Mesodermal cell (in vitro differentiated cells): ENCODE measurements at regions not wholly inside any gene's neighbourhood (a gene's known extent, or its start where the extent isn't known, plus 50 kb on each side); places are given as distances from the start of the nearest gene placed in this dataset.
"Not testable (repeated sequence)": the region's sequence is repeated elsewhere in the genome, so short reads cannot be mapped to it uniquely, and the experiment has no call there.

Experiments used
- H3K27ac ChIP-seq: 2 replicates; pipeline ENCODE4 v1.7.0; 2013; ENCODE audit warnings: mild to moderate bottlenecking, low read depth, low read length, moderate library complexity; ENCODE audit not compliant: severe bottlenecking
- H3K36me3 ChIP-seq: 2 replicates; pipeline ENCODE4 v1.7.1; 2013; ENCODE audit warnings: mild to moderate bottlenecking, low read length, moderate library complexity; ENCODE audit not compliant: control insufficient read depth, insufficient read depth
- H3K4me1 ChIP-seq: one replicate; pipeline ENCODE4 v1.7.1; 2013; ENCODE audit warnings: mild to moderate bottlenecking, low read length; ENCODE audit not compliant: insufficient read depth, control insufficient read depth, poor library complexity, severe bottlenecking
- H3K4me3 ChIP-seq: 2 replicates; pipeline ENCODE4 v1.7.0; 2013; ENCODE audit warnings: low read length, control low read depth, mild to moderate bottlenecking; ENCODE audit not compliant: insufficient read depth, poor library complexity, severe bottlenecking; ENCODE audit errors: extremely low read depth
- H3K9me3 ChIP-seq: 2 replicates; pipeline ENCODE4 v1.7.1; 2013; ENCODE audit warnings: mild to moderate bottlenecking, low read length, moderate library complexity; ENCODE audit not compliant: control insufficient read depth
- WGBS, 2 experiments: methylation state at CpG; one replicate each; pipeline ENCODE4 v1.1.5; 2013; ENCODE audit warnings: missing lambda C conversion rate in 2 of 2; ENCODE audit not compliant: insufficient coverage in 2 of 2; 5-methylcytosine and 5-hydroxymethylcytosine counted together

DNA sequence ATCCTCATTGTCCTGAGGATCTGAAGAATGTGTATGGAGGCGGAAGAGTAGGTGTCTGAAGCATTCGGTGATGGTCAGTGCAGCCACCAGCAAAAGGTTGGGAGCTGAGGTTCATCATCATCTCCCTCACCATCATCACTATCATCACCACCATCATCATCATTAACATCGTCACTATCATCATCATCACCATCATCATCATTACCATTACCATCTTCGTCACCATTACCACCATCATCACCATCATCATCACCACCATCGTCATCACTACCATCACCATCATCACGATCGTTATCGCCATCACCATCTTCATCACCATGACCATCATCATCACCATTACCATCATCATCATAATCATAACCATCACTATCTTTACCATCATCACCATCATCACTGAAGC is 90.8 kb upstream of the TMEM132D start:
- H3K4me3 ChIP-seq, result no peak overlapping the region
- WGBS, 2 experiments, result 89 to 90% methylated on average over 6 to 8 of the region's 8 CpGs
- H3K36me3 ChIP-seq, result no peaks in the 10 kb centered on the region
- no peaks in the 10 kb centered on the region for H3K9me3 ChIP-seq
- no peak overlapping the region for H3K27ac ChIP-seq
- H3K4me1 ChIP-seq, result no peaks in the 10 kb centered on the region

DNA sequence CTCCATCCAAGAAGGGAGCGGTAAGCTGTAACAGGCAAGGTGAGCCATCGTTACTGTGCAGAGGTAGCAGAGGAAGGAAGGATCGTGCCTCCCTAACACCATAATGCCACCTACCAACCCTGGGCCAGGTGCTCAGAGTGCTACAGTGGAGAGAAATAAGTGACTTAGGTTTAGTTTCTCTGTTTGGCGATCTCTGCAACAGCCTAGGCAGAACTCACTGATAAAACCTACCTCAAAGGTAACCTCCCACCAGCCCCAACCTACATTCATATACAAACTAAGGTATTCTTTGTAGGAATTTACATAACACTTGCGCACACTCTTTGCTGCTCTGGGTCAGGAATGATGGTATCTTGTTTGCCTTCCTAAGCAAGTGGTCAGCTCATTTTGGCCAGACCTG is 93.4 kb upstream of the TMEM132D start:
- Histone ChIP-seq H3K9me3 (no peaks in the 10 kb centered on the region), H3K36me3 (no peaks in the 10 kb centered on the region), H3K4me3 (no peak overlapping the region), H3K4me1 (no peaks in the 10 kb centered on the region), H3K27ac (no peak overlapping the region)
- WGBS, 2 experiments, result 71% methylated on average over 1 of the region's 5 CpGs; no CpG with 5 or more reads in 1 of the 2 experiments

DNA sequence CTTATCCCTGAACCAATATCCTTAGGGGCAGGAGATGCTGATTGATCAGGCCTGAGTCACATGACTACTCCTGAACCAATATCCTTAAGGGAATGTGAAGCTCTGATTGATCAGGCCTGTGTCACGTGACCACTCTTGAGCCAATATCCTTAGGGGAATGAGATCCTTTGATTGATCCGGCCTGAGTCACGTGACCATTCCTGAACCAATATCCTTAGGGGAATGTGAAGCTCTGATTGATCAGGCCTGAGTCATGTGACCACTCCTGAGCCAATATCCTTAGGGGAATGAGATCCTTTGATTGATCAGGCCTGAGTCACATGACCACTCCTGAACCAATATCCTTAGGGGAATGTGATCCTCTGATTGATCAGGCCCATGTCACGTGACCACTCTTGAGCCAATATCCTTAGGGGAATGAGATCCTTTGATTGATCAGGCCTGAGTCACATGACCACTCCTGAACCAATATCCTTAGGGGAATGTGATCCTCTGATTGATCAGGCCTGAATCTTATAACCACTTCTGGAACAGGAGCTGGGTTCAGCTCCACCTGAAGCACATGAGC is 100.6 kb upstream of the TMEM132D start:
- not testable (repeated sequence) for H3K4me1 ChIP-seq

DNA sequence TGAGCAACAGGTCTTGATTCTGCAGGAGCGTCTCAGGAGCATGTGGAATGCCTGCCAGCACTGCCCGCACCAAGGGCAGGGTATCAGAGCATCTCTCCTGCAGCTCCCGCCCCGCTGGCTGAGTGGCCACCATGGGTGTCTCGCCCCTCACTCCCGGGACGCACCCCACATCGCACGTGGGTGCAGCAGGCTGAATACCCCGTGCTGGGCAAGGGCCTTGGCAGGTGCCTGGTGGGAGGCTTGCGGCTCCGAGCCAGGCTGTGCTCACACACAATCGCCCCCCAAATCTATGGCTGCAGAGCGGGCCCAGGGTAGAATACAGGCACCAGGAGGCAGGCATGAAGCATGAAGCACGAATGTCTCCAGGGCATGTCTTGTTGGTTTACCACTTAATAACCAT is 103.9 kb upstream of the TMEM132D start:
- H3K27ac ChIP-seq, result no peak overlapping the region
- H3K4me1 ChIP-seq, result no peaks in the 10 kb centered on the region
- no peaks in the 10 kb centered on the region for H3K9me3 ChIP-seq
- no peaks in the 10 kb centered on the region for H3K36me3 ChIP-seq
- 84 to 92% methylated on average over 14 of the region's 15 CpGs for WGBS, 2 experiments
- no peak overlapping the region for H3K4me3 ChIP-seq

More for the DNA sequence above, 100.6 kb upstream of the TMEM132D start:
- 95% methylated on average over 3 of the region's 4 CpGs; no CpG with 5 or more reads in 1 of the 2 experiments for WGBS, 2 experiments
- not testable (repeated sequence) for H3K9me3 ChIP-seq, H3K36me3 ChIP-seq, H3K27ac ChIP-seq, H3K4me3 ChIP-seq

DNA sequence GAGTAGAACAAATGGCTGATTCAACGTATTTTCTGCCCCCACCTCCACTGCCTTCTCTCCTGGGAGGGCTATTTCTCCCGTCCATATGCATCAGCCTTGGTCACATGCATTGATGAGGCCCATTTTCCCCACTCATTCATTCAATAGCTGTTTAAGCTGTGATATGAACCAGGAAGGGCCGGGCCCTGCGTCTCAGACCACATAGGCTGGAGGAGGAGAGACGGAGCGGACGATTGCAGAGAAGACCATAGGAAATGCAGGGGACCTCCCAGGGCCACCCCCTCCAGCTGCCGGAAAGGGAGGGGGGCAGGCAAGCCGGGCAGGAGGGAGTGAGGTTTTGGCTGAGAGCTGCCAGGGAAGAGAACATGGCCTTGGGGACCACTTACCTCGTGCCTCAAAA is 104.4 kb upstream of the TMEM132D start:
- Histone ChIP-seq H3K9me3 (no peaks in the 10 kb centered on the region), H3K27ac (no peak overlapping the region), H3K4me1 (no peaks in the 10 kb centered on the region), H3K36me3 (no peaks in the 10 kb centered on the region), H3K4me3 (no peak overlapping the region)
- WGBS, 2 experiments, result 77 to 81% methylated on average over 9 of the region's 10 CpGs

DNA sequence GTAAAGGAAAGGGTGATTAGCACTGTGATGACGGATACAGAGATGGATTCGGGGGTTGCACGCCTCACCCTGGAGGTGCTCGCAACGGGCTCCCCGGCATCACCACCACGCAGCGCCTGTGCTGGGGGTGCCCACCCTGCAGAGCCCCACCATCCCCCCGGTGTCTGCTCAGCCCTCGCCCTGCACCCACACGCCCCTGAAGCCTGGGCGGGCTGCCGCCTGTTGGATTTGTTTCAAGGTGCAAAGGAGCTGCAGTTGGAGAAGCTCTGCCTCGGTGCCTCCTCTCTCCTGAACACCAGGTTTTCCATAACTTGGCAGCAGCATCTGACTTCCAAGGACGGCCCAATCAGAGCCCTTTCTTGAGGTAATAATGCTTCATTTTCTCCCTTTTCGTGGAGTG is 106.1 kb upstream of the TMEM132D start:
- no peaks in the 10 kb centered on the region for H3K36me3 ChIP-seq
- H3K9me3 ChIP-seq, result no peaks in the 10 kb centered on the region
- 85 to 95% methylated on average over 12 of the region's 16 CpGs for WGBS, 2 experiments
- H3K27ac ChIP-seq, result no peak overlapping the region
- no peak overlapping the region for H3K4me3 ChIP-seq
- H3K4me1 ChIP-seq, result no peaks in the 10 kb centered on the region

DNA sequence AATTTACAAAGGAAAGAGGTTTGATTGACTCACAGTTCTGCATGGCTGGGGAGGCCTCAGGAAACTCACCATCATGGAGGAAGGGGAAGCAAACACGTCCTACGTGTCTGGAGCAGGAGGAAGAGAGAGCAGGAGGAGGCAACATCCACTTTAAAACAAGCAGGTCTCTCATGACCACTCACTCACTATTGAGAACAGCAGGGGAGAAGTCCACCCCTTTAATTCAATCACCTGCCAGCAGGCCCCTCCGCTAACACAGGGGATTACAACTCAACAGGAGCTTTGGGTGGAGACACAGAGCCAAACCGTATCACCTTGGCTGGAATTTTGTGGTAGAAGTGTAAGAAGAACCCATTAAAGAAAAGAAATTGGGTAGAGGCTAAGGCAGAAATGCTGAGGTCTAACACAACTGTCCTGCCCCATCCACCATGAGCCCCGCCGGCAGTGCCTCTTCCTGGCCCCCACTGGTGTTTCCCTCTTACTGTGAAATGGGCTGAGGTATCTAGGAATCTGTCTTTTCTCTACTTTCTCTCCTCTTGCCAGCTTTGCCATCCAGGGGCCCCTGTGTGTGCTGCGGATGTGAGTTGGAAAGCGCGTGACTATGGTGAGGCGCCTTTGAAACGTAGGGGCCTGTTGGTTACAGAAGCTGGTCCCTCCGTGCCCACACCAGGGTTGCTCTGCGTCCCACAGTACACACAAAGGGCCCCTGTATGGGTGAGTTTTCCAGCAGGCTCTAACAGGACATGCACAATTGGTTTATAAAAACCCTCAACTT is 108.0 kb upstream of the TMEM132D start:
- no peaks in the 10 kb centered on the region for H3K9me3 ChIP-seq
- H3K4me3 ChIP-seq, result no peak overlapping the region
- H3K27ac ChIP-seq, result no peak overlapping the region
- no peaks in the 10 kb centered on the region for H3K4me1 ChIP-seq
- no peaks in the 10 kb centered on the region for H3K36me3 ChIP-seq
- WGBS, 2 experiments, result 87 to 94% methylated on average over 6 to 11 of the region's 13 CpGs

DNA sequence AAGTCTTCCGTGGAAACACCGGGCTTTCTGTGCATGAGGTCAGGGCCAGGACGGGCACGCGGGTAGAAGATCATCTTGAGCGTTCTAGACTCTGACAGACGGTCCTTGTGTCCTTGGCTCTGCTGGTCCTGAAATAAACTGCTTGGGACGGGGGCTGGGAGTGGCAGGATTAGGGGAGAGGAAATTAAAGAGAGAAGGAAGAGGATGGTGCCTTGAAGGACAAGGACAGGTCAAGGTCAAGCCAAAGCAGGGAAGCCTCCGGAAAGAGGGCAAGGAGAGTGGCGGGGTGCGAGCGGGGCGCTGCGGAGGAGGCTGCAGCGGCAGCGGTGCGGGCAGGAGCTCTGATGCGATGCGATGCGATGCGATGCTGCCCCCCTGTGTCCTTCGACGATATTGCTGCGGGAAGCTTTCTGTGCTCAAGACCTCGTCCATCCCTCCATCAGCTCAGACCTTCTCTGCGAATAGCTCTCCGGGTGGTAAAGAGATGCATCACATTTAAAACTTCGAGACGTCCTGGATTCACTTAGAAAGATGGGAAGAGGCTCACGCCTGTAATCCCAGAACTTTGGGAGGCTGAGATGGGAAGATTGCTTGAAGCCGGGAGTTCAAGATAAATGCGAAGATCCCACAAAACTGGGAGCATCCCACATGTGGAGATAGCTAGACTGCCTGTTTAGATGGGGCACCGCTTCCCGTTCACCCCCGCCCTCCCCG is 110.1 kb upstream of the TMEM132D start:
- Histone ChIP-seq H3K4me1 (peaks cover 6% of the 10 kb centered on the region), H3K27ac (no peak overlapping the region), H3K36me3 (no peaks in the 10 kb centered on the region), H3K4me3 (no peak overlapping the region), H3K9me3 (no peaks in the 10 kb centered on the region)
- 20 to 21% methylated on average over 28 to 30 of the region's 36 CpGs for WGBS, 2 experiments

DNA sequence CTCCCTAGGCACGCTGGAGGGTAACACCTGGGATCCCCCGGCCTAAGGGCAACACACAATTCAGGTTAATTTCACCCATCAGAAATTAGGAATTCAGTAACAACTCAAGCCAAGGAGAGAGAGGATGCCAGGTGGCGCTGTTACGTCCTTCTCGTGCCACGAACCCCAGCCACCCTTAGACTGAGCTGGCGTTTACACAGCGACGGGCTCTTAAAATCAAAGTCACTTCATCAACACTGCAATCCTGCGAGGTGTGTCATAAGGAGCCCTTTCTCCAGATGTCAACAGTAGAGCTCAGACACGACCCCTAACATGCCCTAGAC is 110.6 kb upstream of the TMEM132D start:
- H3K36me3 ChIP-seq, result no peaks in the 10 kb centered on the region
- H3K9me3 ChIP-seq, result no peaks in the 10 kb centered on the region
- no peak overlapping the region for H3K27ac ChIP-seq
- peaks cover 6% of the 10 kb centered on the region for H3K4me1 ChIP-seq
- 8 to 19% methylated on average over 6 to 7 of the region's 11 CpGs for WGBS, 2 experiments
- no peak overlapping the region for H3K4me3 ChIP-seq

DNA sequence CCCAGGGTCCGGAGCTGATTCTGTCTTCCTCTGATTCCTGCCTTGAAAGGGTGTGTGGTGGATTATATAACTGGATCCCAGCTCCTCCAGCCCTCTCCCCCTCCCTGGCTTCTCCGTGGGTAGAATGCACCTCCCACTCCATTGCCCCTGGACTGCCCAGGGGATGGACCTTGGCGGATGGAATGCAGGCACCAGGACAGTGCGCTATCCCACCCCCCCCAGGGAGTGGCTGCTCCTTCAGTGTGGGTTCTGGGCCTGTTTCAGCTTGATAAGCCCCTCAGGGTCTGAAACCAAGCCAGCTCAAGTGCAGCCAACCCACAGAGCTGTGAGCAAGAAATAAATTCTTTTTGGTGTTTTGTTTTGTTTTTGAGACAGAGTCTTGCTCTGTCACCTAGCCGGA is 112.4 kb upstream of the TMEM132D start:
- H3K4me3 ChIP-seq, result no peak overlapping the region
- no peaks in the 10 kb centered on the region for H3K9me3 ChIP-seq
- peaks cover 6% of the 10 kb centered on the region for H3K4me1 ChIP-seq
- WGBS, 2 experiments, result 94 to 100% methylated on average over 1 to 3 of the region's 5 CpGs
- no peaks in the 10 kb centered on the region for H3K36me3 ChIP-seq
- no peak overlapping the region for H3K27ac ChIP-seq

DNA sequence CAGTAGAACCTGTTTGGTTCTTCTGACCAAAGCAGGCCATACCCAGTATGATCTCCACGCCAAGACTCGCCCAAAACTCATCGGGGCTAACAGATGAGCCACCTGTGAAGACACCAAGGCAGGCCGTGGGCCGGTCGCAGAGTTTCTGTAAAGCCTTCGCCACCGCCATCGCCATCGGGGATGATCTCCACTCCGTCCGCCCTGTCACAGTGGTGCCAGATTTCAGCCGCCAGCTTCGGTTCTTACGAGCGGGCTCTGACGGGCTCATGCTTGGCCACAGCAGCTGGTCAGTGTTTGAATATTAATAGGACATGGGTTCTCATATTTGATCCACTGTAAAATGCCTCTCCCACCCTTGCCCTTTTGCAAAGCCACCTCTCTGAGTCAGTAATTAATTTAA is 113.2 kb upstream of the TMEM132D start:
- Histone ChIP-seq H3K4me3 (no peak overlapping the region), H3K36me3 (no peaks in the 10 kb centered on the region), H3K27ac (no peak overlapping the region), H3K9me3 (no peaks in the 10 kb centered on the region), H3K4me1 (peaks cover 6% of the 10 kb centered on the region)
- 93 to 97% methylated on average over 12 to 15 of the region's 17 CpGs for WGBS, 2 experiments
